Cardiac fibroblast (primary cell): ENCODE measurements at regions not wholly inside any gene's neighbourhood (a gene's known extent, or its start where the extent isn't known, plus 50 kb on each side); places are given as distances from the start of the nearest gene placed in this dataset.

Experiments used
- DNase-seq, 2 donors: peaks; one replicate each; pipeline versions ENCODE4 v3.0.0 to v3.0.0-alpha.2; 2010; ENCODE audit warnings: low read depth in 2 of 2
- H3K4me3 ChIP-seq, 2 donors: replicated peaks in 1 of 2; 1 replicate in 1 of 2; 2 replicates in 1 of 2; pipeline ENCODE4 v1.5.1; 2011; ENCODE audit warnings: low read depth in 2 of 2, low read length in 2 of 2, mild to moderate bottlenecking in 2 of 2, moderate library complexity in 1 of 2
- TF ChIP-seq, protein P1 (sequence below): IDR thresholded peaks from one replicate; pipeline ENCODE4 v1.5.1; 2011; ENCODE audit warnings: low read depth, mild to moderate bottlenecking, low read length, inconsistent platforms

- H3K4me3 ChIP-seq = no peak overlapping the region
- DNase-seq = no peak
- TF ChIP-seq, protein P1, sequence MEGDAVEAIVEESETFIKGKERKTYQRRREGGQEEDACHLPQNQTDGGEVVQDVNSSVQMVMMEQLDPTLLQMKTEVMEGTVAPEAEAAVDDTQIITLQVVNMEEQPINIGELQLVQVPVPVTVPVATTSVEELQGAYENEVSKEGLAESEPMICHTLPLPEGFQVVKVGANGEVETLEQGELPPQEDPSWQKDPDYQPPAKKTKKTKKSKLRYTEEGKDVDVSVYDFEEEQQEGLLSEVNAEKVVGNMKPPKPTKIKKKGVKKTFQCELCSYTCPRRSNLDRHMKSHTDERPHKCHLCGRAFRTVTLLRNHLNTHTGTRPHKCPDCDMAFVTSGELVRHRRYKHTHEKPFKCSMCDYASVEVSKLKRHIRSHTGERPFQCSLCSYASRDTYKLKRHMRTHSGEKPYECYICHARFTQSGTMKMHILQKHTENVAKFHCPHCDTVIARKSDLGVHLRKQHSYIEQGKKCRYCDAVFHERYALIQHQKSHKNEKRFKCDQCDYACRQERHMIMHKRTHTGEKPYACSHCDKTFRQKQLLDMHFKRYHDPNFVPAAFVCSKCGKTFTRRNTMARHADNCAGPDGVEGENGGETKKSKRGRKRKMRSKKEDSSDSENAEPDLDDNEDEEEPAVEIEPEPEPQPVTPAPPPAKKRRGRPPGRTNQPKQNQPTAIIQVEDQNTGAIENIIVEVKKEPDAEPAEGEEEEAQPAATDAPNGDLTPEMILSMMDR = no peak
Measured at GRCh38 chr3:139201446-139202225, 142.2 kb upstream of the MRPS22 start.

- no peak overlapping the region for H3K4me3 ChIP-seq
- TF ChIP-seq, protein P1 = no peak
- DNase-seq = no peak
Measured at GRCh38 chr3:139202226-139202958, 141.4 kb upstream of the MRPS22 start.

DNA sequence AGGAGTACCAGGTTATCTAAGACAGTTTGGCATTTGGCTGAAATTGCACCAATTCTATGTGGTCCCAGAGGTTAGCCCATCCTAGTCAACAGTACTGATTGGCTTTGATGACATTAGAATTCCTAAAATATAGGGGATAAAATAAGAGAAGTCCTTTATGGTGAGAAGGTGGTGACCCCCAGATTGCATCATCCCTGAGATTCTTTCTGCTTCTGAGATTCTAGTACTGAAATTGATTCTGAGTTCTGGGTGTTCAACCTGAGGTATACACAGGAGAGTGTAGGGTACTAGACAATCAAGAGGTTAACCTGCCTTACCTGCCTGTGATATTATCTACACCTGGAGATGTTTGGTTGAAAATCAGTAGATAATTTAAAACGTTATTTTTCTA, 140.9 kb upstream of the MRPS22 start:
- DNase-seq = no peak
- TF ChIP-seq, protein P1 = no peak
- H3K4me3 ChIP-seq = no peak overlapping the region

DNA sequence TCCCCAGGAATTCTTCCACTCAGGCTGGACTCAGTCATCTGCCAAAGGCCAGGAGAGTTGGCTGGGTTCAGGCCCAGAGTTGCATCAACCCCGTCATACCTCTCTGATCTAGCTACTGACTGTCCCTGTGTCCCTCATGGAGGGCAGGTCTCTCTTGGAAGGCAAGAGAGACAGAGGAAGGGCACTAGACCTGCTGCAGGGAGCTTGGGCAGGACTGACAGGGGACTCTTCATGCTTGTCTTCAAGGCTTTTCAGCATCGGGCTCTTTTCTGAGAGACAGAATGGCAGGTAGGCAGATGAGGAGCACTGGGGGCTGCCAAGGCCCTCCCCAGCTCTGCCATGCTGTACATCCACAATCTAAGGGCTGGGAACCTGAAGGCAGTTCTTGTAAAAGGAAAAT, 140.1 kb upstream of the MRPS22 start:
- H3K4me3 ChIP-seq = no peak overlapping the region
- TF ChIP-seq, protein P1 = no peak
- DNase-seq = no peak

GRCh38 chr3:139204728-139205127, 139.1 kb upstream of the MRPS22 start:
- no peak overlapping the region for H3K4me3 ChIP-seq
- peak; percentile 26 to 37 for DNase-seq
- TF ChIP-seq, protein P1 = no peak

- no peak for DNase-seq
- TF ChIP-seq, protein P1 = no peak
- no peak overlapping the region for H3K4me3 ChIP-seq
Measured at GRCh38 chr3:139213936-139214335, 129.9 kb upstream of the MRPS22 start.
